Left kidney (tissue), 1 donor: ENCODE measurements at regions not wholly inside any gene's neighbourhood (a gene's known extent, or its start where the extent isn't known, plus 50 kb on each side); places are given as distances from the start of the nearest gene placed in this dataset.
"Not testable (repeated sequence)": the region's sequence is repeated elsewhere in the genome, so short reads cannot be mapped to it uniquely, and the experiment has no call there.

Experiments used
- DNase-seq: peaks from one replicate; pipeline ENCODE4 v3.0.0-alpha.2; 2013

- DNase-seq, result no peak
Observed at GRCh38 chr3:144638009-144638408, 666.4 kb downstream of the DIPK2A start.

- no peak for DNase-seq
Observed at GRCh38 chr3:144643771-144644198, 672.2 kb downstream of the DIPK2A start.

- no peak for DNase-seq
Observed at GRCh38 chr3:144645300-144645699, 673.7 kb downstream of the DIPK2A start.

- no peak for DNase-seq
Observed at GRCh38 chr3:144650380-144650779, 678.8 kb downstream of the DIPK2A start.

- no peak for DNase-seq
Observed at GRCh38 chr3:144652573-144652972, 681.0 kb downstream of the DIPK2A start.

- DNase-seq, result no peak
Observed at GRCh38 chr3:144655423-144655822, 683.8 kb downstream of the DIPK2A start.

GRCh38 chr3:144660186-144660585 is 688.6 kb downstream of the DIPK2A start:
- DNase-seq, result no peak

GRCh38 chr3:144662729-144663128 is 691.1 kb downstream of the DIPK2A start:
- DNase-seq, result no peak

- no peak for DNase-seq
Observed at GRCh38 chr3:144663456-144664436, 692.1 kb downstream of the DIPK2A start.

GRCh38 chr3:144665567-144666053 is 694.0 kb downstream of the DIPK2A start:
- no peak for DNase-seq

- DNase-seq, result no peak
Observed at GRCh38 chr3:144670571-144670970, 698.9 kb downstream of the DIPK2A start.

- no peak for DNase-seq
Observed at GRCh38 chr3:144677103-144677502, 705.5 kb downstream of the DIPK2A start.

GRCh38 chr3:144683065-144683464 is 711.4 kb downstream of the DIPK2A start:
- DNase-seq, result no peak

- DNase-seq, result no peak
Observed at GRCh38 chr3:144687862-144688261, 716.2 kb downstream of the DIPK2A start.

- no peak for DNase-seq
Observed at GRCh38 chr3:144692488-144692887, 720.9 kb downstream of the DIPK2A start.

- DNase-seq, result no peak
Observed at GRCh38 chr3:144708437-144708836, 736.8 kb downstream of the DIPK2A start.

- no peak for DNase-seq
Observed at GRCh38 chr3:144737281-144737680, 765.7 kb downstream of the DIPK2A start.

- no peak for DNase-seq
Observed at GRCh38 chr3:144743225-144743668, 771.6 kb downstream of the DIPK2A start.

GRCh38 chr3:144744473-144744872 is 772.9 kb downstream of the DIPK2A start:
- no peak for DNase-seq

GRCh38 chr3:144746631-144747030 is 775.0 kb downstream of the DIPK2A start:
- no peak for DNase-seq

- DNase-seq, result not testable (repeated sequence)
Observed at GRCh38 chr3:144749536-144750253, 778.1 kb downstream of the DIPK2A start.

- DNase-seq, result no peak
Observed at GRCh38 chr3:144754076-144754783, 782.6 kb downstream of the DIPK2A start.
